IPS-18a (cell line): ENCODE measurements at regions not wholly inside any gene's neighbourhood (a gene's known extent, or its start where the extent isn't known, plus 50 kb on each side); places are given as distances from the start of the nearest gene placed in this dataset.
"Not testable (repeated sequence)": the region's sequence is repeated elsewhere in the genome, so short reads cannot be mapped to it uniquely, and the experiment has no call there.

ENCODE experiments used
- H3K27ac ChIP-seq: one replicate; pipeline ENCODE4 v1.5.1; 2013; ENCODE audit warnings: low read length
- H3K27me3 ChIP-seq: one replicate; pipeline ENCODE4 v1.6.1; 2013; ENCODE audit warnings: mild to moderate bottlenecking, low read length; ENCODE audit not compliant: control insufficient read depth, insufficient read depth
- H3K36me3 ChIP-seq: one replicate; pipeline ENCODE4 v1.6.1; 2013; ENCODE audit warnings: low read depth, low read length; ENCODE audit not compliant: control insufficient read depth
- H3K4me1 ChIP-seq: one replicate; pipeline ENCODE4 v1.6.1; 2013; ENCODE audit warnings: low read depth, low read length; ENCODE audit not compliant: control insufficient read depth
- H3K4me3 ChIP-seq: one replicate; pipeline ENCODE4 v1.5.1; 2013; ENCODE audit warnings: low read length
- H3K9ac ChIP-seq: one replicate; pipeline ENCODE4 v1.6.1; 2013; ENCODE audit warnings: mild to moderate bottlenecking, low read length, moderate library complexity
- H3K9me3 ChIP-seq: one replicate; pipeline ENCODE4 v1.6.1; 2013; ENCODE audit warnings: low read depth, low read length; ENCODE audit not compliant: control insufficient read depth

GRCh38 chr19:29154163-29154562, 58.8 kb downstream of the UQCRFS1 start:
- no peak overlapping the region for H3K27ac ChIP-seq
- no peak overlapping the region for H3K9ac ChIP-seq
- H3K4me3 ChIP-seq = no peak overlapping the region
- no peaks in the 10 kb centered on the region for H3K36me3 ChIP-seq
- no peaks in the 10 kb centered on the region for H3K27me3 ChIP-seq
- H3K9me3 ChIP-seq = no peaks in the 10 kb centered on the region
- H3K4me1 ChIP-seq = no peaks in the 10 kb centered on the region

- Histone ChIP-seq H3K27ac (no peak overlapping the region), H3K4me1 (no peaks in the 10 kb centered on the region), H3K36me3 (no peaks in the 10 kb centered on the region), H3K4me3 (no peak overlapping the region), H3K9ac (no peak overlapping the region), H3K27me3 (no peaks in the 10 kb centered on the region), H3K9me3 (no peaks in the 10 kb centered on the region)
Measured at GRCh38 chr19:29145756-29146155, 67.2 kb downstream of the UQCRFS1 start.

GRCh38 chr19:29143183-29143582, 69.8 kb downstream of the UQCRFS1 start:
- Histone ChIP-seq H3K27ac (no peak overlapping the region), H3K36me3 (no peaks in the 10 kb centered on the region), H3K27me3 (no peaks in the 10 kb centered on the region), H3K9me3 (peaks cover 7% of the 10 kb centered on the region), H3K4me1 (no peaks in the 10 kb centered on the region), H3K9ac (no peak overlapping the region), H3K4me3 (no peak overlapping the region)

DNA sequence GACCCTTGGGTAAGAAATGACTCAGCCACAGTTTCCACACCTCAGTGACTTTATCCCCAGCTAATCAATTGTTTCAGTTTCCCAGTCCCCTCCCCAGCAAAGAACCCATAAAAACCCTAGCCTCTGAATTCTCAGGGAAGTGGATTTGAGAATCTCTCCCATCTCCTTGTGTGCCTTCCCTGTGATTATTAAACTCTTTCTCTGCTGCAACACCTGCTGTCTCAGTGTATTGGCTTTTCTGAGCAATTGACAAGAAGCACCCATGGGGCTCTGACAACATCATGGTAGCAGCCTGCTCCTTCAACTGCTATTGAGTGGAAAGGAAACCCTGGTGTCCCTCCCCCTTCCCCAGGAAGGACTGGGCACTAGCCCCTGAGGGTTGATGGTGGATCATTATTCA, 73.7 kb downstream of the UQCRFS1 start:
- no peak overlapping the region for H3K9ac ChIP-seq
- H3K36me3 ChIP-seq = no peaks in the 10 kb centered on the region
- no peaks in the 10 kb centered on the region for H3K4me1 ChIP-seq
- H3K4me3 ChIP-seq = no peak overlapping the region
- peaks cover 7% of the 10 kb centered on the region for H3K9me3 ChIP-seq
- H3K27ac ChIP-seq = no peak overlapping the region
- no peaks in the 10 kb centered on the region for H3K27me3 ChIP-seq

DNA sequence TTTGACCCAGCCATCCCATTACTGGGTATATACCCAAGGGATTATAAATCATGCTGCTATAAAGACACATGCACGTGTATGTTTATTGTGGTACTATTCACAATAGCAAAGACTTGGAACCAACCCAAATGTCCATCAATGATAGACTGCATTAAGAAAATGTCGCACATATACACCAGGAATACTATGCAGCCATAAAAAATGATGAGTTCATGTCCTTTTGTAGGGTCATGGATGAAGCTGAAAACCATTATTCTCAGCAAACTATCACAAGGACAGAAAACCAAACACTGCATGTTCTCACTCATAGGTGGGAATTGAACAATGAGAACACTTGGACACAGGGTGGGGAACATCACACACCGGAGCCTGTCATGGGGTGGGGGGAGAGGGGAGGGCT, 74.7 kb downstream of the UQCRFS1 start:
- H3K36me3 ChIP-seq, H3K4me1 ChIP-seq, H3K27me3 ChIP-seq, H3K4me3 ChIP-seq, H3K9me3 ChIP-seq, H3K27ac ChIP-seq, H3K9ac ChIP-seq: not testable (repeated sequence)

DNA sequence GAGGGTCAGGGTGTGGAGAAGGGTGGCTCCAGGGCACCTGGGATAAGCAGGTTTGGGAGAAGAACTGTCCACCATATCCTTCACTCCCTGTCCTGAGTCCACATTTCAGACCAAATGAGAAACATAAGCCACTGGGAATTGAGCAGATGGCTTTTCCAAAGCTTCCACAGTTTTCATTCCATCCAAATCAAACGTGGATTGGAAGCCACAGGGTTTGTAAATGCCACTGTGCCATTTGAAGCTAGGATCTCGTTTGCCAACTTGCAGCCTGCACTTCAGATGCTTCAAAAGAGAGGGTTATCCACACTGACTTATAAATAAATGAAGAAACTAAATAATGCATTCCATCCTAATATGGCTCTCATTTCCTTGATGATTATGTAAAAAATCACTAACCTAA, 81.5 kb downstream of the UQCRFS1 start:
- no peaks in the 10 kb centered on the region for H3K9me3 ChIP-seq
- no peaks in the 10 kb centered on the region for H3K27me3 ChIP-seq
- H3K4me1 ChIP-seq = no peaks in the 10 kb centered on the region
- H3K27ac ChIP-seq = no peak overlapping the region
- no peak overlapping the region for H3K4me3 ChIP-seq
- no peaks in the 10 kb centered on the region for H3K36me3 ChIP-seq
- no peak overlapping the region for H3K9ac ChIP-seq

DNA sequence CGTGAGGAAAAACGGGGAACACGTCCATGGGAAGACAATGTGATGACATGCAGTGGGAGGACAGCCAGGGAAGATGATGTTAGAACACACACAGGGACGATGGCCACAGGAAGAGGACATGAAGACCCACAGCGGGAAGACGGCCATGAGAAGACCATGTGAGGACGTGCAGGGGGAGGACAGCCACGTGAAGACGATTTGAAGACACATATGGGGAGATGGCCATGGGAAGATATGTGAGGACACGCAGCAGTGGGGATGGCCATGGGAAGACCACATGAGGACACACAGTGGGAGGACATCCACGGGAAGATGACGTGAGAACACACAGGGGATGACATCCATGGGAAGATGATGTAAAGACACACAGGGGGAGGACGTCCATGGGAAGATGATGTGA, 83.8 kb downstream of the UQCRFS1 start:
- no peaks in the 10 kb centered on the region for H3K4me1 ChIP-seq
- no peaks in the 10 kb centered on the region for H3K27me3 ChIP-seq
- no peak overlapping the region for H3K4me3 ChIP-seq
- no peaks in the 10 kb centered on the region for H3K9me3 ChIP-seq
- no peaks in the 10 kb centered on the region for H3K36me3 ChIP-seq
- H3K27ac ChIP-seq = no peak overlapping the region
- no peak overlapping the region for H3K9ac ChIP-seq

- Histone ChIP-seq H3K4me3 (no peak overlapping the region), H3K9me3 (no peaks in the 10 kb centered on the region), H3K4me1 (no peaks in the 10 kb centered on the region), H3K27me3 (no peaks in the 10 kb centered on the region), H3K36me3 (no peaks in the 10 kb centered on the region), H3K27ac (no peak overlapping the region), H3K9ac (no peak overlapping the region)
Measured at GRCh38 chr19:29128203-29128602, 84.7 kb downstream of the UQCRFS1 start.

GRCh38 chr19:29122185-29122584, 90.8 kb downstream of the UQCRFS1 start:
- H3K27me3 ChIP-seq = no peaks in the 10 kb centered on the region

DNA sequence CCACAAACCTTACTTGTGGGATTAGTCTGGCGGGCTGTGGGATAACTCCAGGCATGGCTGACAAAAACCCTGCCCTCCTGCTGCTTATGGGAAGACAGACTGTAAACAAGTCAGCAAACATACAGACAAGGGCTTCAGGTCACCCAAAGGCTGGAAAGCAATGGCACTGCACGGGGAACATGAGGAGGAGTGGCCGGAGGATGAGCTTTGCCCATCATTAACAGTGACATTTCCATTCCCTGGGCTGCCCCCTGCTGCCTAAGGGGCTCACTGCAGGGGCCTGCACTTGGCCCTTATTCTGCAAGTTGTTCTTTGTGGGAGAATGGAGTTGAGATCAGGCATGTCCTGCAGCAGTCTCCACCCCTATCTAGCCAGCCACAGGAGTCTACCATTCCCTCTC, 91.3 kb downstream of the UQCRFS1 start:
- H3K4me1 ChIP-seq = no peaks in the 10 kb centered on the region
- no peaks in the 10 kb centered on the region for H3K27me3 ChIP-seq
- H3K27ac ChIP-seq = no peak overlapping the region
- H3K4me3 ChIP-seq = no peak overlapping the region
- H3K9me3 ChIP-seq = no peaks in the 10 kb centered on the region
- H3K9ac ChIP-seq = no peak overlapping the region
- H3K36me3 ChIP-seq = no peaks in the 10 kb centered on the region

More at GRCh38 chr19:29122185-29122584, 90.8 kb downstream of the UQCRFS1 start:
- Histone ChIP-seq H3K9me3 (no peaks in the 10 kb centered on the region), H3K4me1 (no peaks in the 10 kb centered on the region), H3K36me3 (no peaks in the 10 kb centered on the region), H3K4me3 (no peak overlapping the region), H3K27ac (no peak overlapping the region), H3K9ac (no peak overlapping the region)

DNA sequence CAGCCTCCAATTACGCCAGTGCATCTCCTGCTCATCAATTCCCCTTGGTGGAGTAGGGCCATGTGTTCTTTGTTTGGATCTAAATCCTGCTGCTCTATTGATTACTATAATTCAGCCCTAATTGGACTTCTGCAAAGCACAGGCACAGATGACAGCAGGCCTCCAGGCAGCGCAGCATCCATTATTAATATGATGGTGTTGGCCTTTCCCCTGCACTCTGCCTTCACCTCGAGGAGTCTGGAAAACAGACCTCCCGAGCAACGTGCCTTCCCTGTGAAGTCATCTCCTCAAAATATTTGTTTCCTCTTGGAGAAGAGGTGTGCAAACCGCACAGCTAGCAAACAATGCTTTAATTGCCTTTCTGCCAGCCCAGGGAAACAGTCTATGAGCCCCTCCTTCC, 92.5 kb downstream of the UQCRFS1 start:
- H3K9me3 ChIP-seq = no peaks in the 10 kb centered on the region

DNA sequence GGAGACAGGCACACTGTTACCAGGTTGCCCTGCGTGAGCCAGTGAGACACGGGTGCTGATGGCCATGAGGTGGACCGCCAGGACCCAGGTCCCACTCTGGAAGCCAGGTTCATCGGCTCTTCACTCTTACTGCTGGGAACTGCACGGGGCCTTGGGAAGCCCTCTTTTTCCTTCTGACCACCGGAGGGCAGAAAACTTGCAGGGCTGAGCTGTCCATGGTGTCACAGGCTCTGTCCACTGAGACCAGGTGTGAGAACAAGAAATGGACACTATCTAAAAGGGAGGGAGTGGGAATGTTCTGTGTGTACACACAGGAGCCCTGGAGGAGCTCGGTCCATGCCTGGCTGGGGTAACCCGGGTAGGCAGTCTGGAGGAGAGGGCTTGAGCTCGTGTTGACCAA, 93.4 kb downstream of the UQCRFS1 start:
- H3K4me1 ChIP-seq = no peaks in the 10 kb centered on the region
- H3K4me3 ChIP-seq = no peak overlapping the region
- no peaks in the 10 kb centered on the region for H3K27me3 ChIP-seq
- H3K27ac ChIP-seq = no peak overlapping the region
- no peak overlapping the region for H3K9ac ChIP-seq
- H3K9me3 ChIP-seq = no peaks in the 10 kb centered on the region
- no peaks in the 10 kb centered on the region for H3K36me3 ChIP-seq

More for the DNA sequence above, 92.5 kb downstream of the UQCRFS1 start:
- no peaks in the 10 kb centered on the region for H3K27me3 ChIP-seq
- no peak overlapping the region for H3K9ac ChIP-seq
- H3K4me3 ChIP-seq = no peak overlapping the region
- H3K36me3 ChIP-seq = no peaks in the 10 kb centered on the region
- no peaks in the 10 kb centered on the region for H3K4me1 ChIP-seq
- no peak overlapping the region for H3K27ac ChIP-seq
